Activated CD8-positive, alpha-beta memory T cell treated with anti-CD3 and anti-CD28 coated beads, Interleukin-2, amount 50 U/mL, for 24 hours (primary cell): ENCODE measurements at regions not wholly inside any gene's neighbourhood (a gene's known extent, or its start where the extent isn't known, plus 50 kb on each side); places are given as distances from the start of the nearest gene placed in this dataset.

Experiments
- DNase-seq: peaks from one replicate; pipeline ENCODE4 v3.0.0-alpha.2; 2020; ENCODE audit errors: extremely low read depth

DNA sequence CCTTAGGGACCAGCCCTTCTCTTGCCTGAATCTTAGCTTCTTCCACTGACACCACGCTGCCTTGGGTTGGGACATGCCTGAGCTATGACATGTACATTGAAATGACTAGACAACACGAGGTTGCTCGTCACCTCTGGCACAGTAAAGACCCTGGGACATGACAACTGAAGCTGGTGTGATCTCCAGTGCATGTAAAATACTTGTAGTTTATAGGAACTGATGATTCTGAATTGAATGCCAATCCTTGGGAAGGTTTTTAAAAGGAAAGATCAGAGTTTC is 100.7 kb upstream of the PGRMC2 start:
- no peak for DNase-seq

DNA sequence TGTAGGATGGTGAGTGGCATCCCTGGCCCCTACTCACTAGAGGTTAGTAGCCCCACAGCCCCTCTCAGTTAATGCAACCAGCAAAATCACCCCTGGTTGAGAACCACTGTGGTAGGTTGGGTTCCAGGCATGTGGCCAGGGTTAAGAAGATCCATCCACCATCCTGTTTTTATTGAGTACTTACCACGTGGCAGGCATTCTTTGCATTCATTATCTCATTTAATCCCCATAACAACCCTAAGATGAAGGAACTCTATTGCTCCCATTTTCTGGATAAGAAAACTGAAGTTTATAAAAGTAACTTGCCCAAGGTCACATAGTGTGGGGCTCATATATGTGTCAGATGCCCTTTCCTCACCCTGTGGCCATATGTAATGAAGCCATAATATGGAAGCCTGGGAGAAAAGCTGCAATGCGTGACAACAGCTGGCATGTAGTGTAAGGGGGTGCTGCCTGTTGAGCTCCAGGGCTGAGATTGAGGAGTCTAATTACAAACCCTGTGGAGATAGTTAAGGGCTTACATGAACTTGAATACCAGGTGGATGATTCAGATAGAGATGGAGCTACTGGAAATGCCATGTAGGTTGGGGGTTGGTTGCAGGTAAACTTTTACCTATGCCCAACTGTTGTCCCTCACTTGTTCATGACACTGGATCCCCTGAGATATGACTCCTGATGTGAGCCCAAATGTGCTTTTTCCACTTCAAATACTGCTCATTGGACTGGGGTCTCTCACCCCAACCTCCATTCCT is 100.2 kb upstream of the PGRMC2 start:
- no peak for DNase-seq

DNA sequence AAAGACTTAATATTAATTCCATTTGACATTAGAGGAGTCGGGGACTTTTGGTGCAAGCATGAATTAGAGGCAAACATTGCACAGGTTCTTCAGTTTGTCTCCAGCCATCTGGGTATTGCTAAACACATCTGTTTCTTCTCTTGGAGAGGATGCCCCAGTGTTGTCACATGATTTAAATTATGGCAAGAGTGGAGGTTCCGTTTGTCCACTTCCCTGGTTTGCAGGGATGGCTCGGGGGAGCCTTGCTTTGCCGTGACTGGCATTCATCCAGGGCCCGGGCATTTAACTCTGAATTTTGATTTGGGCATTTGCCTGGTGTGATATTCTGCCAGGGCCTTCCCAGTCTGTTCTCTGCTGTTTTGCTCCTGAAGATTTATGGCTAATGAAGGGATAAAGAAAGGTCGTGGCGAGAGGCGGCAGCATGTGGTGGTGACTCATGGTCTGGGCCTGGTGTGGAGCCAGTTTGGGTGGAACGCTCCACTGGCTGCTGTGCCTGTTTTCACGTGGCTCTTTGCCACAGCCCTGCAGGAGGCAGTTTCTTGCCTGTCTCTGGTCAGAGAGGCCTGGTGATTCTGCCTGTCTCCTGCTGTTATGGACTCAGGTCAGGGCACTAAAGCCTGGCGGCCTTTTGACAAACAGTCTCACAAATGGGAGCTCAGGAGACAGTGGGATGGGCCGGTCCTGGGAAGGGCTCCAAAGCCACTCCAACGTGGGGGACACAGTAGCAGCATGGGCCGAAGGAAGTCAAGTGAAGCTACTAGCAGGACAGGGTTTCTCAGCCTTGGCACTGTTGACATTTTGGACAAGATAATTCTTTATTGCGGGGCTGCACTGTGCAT is 99.4 kb upstream of the PGRMC2 start:
- DNase-seq = no peak

DNA sequence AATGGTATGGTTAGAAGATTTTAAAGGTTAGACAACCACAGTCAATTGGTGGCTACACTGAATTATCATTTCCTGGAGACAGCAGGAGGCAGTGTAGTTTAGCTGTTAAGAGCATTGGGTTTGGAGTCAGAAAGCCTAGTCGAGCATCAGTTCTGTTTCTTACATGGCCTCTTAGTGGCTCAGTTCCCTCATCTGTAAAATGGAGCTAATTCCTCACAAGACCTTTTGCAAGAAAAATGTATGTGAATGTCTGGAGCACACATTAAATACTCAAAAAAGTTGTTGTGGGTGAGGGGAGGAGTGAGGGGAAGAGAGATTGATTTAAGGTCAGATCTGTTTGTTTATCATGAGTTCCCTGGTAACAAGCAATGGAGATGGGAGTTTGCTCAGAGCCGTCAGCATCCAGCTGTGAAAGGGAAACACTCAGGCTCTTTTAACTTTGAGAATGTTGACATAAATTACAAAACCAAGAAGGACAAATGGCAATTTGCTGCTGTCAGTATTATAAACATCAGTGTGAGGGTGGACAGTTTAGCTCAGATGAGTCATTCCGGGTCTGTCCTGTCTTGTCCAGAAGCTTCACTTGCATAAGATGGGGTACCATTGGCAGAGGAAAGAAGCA is 98.2 kb upstream of the PGRMC2 start:
- no peak for DNase-seq

DNA sequence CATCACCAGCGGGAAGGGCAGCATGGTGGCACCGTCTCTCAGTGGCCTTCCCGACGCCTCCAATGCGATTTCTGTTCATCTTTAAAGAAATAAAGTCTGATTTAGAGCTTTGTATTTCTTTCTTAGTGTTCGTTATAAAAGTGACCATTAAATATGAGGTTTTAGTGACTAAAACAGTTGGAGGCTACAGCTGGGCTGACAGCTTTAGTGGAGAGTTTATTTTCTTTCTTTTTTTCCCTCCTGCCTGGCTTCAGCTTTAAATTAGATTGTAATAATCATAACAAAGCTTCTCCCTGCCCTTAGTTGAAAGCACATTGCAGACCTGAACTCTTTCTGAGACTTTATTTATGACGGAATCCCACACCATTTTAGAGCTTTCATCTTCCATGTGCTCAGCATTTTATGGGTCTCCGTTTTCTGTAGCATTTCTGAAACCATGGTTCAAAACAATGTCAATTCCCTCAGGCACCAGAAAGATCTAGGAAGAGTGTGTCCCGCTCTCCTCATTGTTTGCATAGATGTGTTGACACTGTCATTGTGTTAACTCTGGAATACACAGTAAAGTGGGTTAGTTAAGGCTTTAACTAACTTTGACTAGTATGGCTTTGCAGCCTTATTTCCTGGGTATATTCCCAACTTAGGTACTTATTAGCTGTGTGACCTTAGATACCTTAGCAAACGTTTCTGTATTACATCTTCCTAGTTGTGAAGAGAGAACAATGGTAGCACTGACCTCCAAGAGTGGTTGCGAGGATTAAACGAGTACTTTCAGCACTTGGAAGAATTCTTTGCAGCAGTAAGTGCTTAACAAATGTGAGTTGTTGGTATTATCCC is 97.4 kb upstream of the PGRMC2 start:
- DNase-seq = no peak

- no peak for DNase-seq
These were observed 96.5 kb upstream of the PGRMC2 start for GRCh38 chr4:128384091-128384520.

GRCh38 chr4:128381748-128382559 is 94.3 kb upstream of the PGRMC2 start:
- no peak for DNase-seq

- DNase-seq = no peak
These were observed 92.7 kb upstream of the PGRMC2 start for GRCh38 chr4:128380306-128380705.

- no peak for DNase-seq
These were observed 92.2 kb upstream of the PGRMC2 start for GRCh38 chr4:128379860-128380259.

- DNase-seq = no peak
These were observed 91.1 kb upstream of the PGRMC2 start for GRCh38 chr4:128378668-128379067.

DNA sequence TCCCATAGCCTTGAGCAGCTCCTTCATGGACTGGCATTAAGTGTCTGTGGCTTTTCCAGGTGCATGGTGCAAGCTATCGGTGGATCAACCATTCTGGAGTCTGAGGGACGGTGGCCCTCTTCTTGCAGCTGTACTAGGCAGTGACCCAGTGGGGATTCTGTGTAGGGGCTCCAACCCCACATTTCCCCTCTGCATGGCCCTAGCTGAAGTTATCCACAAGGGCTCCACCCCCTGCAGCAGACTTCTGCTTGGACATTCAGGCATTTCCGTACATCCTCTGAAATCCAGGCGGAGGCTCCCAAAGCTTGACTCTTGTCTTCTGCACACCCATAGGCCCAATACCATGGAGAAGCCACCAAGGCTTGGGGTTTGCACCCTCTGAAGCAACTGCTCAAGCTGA is 89.3 kb upstream of the PGRMC2 start:
- no peak for DNase-seq

DNA sequence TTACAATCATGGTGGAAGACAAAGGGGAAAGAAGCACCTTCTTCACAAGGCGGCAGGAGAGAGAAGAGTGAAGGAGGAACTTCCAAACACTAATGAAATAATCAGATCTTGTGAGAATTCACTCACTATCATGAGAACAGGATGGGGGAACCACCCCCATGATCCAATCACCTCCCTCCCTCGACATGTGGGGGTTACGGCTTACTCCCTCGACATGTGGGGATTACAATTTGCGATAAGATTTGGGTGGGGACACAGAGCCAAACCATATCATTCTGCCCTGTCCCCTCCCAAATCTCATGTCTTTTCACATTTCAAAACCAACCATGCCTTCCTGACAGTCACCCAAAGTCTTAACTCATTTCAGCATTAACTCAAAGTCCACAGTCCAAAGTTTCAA is 88.7 kb upstream of the PGRMC2 start:
- no peak for DNase-seq

GRCh38 chr4:128373628-128374027 is 86.0 kb upstream of the PGRMC2 start:
- no peak for DNase-seq

DNA sequence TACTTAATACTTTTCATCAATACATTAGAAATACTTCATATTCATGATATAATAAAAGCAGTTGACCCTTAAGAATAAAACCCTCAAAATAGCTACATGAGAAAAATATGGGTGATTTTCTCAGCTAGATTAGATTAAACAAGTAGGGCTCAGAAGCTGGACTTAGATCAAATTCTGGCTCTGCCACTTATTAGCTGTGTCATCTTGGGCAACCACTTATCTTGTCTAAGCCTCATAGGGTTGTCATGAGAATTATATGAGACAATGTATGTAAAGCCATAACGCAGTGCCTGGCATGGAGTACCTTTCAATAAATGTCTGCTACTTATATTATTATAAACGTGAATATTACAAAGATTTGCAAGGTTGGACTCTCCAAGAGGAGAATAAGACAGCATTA is 84.3 kb upstream of the PGRMC2 start:
- DNase-seq = no peak

- no peak for DNase-seq
These were observed 83.6 kb upstream of the PGRMC2 start for GRCh38 chr4:128371001-128371777.

- no peak for DNase-seq
These were observed 78.6 kb upstream of the PGRMC2 start for GRCh38 chr4:128366212-128366611.

DNA sequence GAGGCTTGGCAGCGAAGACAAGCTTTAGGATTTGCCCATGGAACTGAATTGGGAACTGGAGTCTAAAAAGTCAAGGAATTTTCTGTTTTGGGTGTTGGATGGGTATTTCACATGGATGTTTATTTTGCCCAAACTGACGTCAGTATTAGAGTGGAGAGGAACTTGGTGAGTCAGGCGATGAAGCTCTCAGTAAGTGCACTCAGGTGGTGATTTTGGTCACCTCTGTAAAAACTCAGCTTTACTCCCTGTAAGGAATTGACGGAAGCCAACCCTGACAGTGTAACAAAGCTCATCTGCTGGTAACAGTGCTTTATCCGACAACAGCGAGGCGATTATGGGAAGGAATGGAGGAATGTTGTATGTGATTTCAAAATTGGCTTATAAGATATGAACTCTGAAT is 77.0 kb upstream of the PGRMC2 start:
- DNase-seq = no peak

- DNase-seq = no peak
These were observed 76.4 kb upstream of the PGRMC2 start for GRCh38 chr4:128363966-128364365.

DNA sequence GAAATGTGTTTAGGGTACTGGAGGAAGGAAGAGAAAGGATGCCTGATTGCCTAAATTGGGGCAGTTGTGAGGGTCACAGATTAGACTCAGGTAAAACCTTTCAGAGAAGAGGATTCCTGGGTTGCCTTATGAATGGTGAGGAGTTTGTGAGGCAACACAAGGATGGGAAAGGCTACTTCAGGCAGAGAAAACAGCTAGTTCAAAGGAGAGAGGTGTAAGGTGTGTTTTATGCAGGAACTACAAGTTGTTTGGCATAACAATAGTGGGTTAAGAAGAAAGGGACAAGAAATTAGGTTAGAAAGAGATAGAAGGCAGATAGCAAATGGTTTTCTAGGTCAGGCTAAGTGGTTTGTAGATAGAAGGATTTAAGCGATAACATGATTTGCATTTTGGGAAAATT is 75.1 kb upstream of the PGRMC2 start:
- no peak for DNase-seq

GRCh38 chr4:128359422-128359821 is 71.8 kb upstream of the PGRMC2 start:
- no peak for DNase-seq

DNA sequence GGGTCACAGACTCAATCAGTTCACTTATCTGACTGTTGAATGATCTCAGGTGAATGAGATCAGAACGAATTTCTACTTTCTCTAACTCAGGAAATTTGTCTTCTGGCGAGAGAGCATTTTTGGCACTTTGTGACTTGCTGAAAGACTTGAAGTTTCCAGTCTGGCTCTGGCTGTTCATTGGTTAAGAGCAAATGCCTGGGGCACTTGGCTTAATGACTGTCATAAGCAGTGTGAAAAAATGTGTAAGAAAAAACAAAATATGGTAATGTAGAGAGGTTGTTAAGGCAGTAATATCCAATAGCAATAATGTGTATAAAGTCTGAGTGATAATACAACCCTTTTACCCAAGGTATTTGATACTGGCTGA is 71.3 kb upstream of the PGRMC2 start:
- no peak for DNase-seq
